ENCODE measurements at regions not wholly inside any gene's neighbourhood (a gene's known extent, or its start where the extent isn't known, plus 50 kb on each side); places are given as distances from the start of the nearest gene placed in this dataset.

GRCh38 chr2:13040043-13040442, 323.3 kb downstream of the TRIB2 start:
- Histone ChIP-seq H3K9me3 (ENCODE audit: control insufficient read depth, insufficient read depth, low read depth, low read length) (no peaks in the 10 kb centered on the region), H3K36me3 (ENCODE audit: control insufficient read depth, insufficient read depth, low read length) (no peaks in the 10 kb centered on the region)
- no peak for DNase-seq (ENCODE audit: low read depth in 2 of 2)

DNA sequence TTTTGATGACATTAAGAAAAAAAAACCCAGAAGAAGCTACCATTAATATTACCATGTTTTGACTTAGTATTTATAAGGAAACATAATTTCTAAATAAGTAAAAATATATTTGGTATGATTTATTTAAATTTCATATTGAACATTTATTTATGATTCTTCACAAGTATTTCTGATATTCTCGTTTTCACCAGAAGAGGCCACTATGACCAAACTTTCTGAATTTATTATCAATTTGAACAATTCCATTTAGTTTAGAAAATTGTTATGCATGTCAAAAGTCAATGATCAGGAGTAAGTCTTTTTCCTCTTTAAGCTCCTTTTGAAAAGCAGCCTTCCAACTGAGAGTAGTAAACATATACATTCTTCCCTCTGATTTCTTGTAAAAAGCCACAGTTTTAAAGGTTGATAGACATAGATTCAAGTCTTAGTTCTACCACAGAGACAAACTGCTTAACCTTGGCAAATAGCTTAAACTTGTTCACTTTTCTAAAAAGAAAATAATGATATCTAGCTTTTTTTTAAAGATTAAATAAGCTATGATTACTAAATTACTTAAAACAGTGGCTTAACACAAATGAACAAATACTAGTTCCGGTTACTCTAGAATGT, 329.9 kb downstream of the TRIB2 start:
- H2AFZ ChIP-seq (ENCODE audit: low read length) = no peak overlapping the region
- no peaks in the 10 kb centered on the region for H4K20me1 ChIP-seq (ENCODE audit: control insufficient read depth, extremely low read depth, insufficient read depth, low read length)
- no peak overlapping the region for H3K4me3 ChIP-seq (replicated peaks in 1 of 4; ENCODE audit: control extremely low read depth in 1 of 4, insufficient read depth in 1 of 4, low read depth in 3 of 4, low read length in 4 of 4)
- TF ChIP-seq EZH2 (IDR thresholded peaks at IDR 0.05; ENCODE audit: low read length, missing control alignments) = no peak
- TF ChIP-seq CTCF (conservative IDR thresholded peaks at IDR 0.05 in 1 of 2, IDR thresholded peaks at IDR 0.05 in 1 of 2; ENCODE audit: low read depth in 1 of 2, low read length in 2 of 2) = peak in 1 of 2 donors; percentile 33
- no peak overlapping the region for H3K27ac ChIP-seq (ENCODE audit: insufficient read depth, low read length)
- H3K79me2 ChIP-seq (ENCODE audit: control insufficient read depth, insufficient read depth, low read length) = no peaks in the 10 kb centered on the region
- no peaks in the 10 kb centered on the region for H3K36me3 ChIP-seq (ENCODE audit: control insufficient read depth, insufficient read depth, low read length)
- no peaks in the 10 kb centered on the region for H3K4me1 ChIP-seq (ENCODE audit: control insufficient read depth, extremely low read depth, insufficient read depth, low read length)
- no peak overlapping the region for H3K4me2 ChIP-seq (ENCODE audit: extremely low read depth, insufficient read depth, low read length)
- peak; percentile 3 to 56 for DNase-seq (ENCODE audit: low read depth in 2 of 2)
- no peaks in the 10 kb centered on the region for H3K27me3 ChIP-seq (ENCODE audit: control insufficient read depth, insufficient read depth, low read length)
- no peaks in the 10 kb centered on the region for H3K9me3 ChIP-seq (ENCODE audit: control insufficient read depth, insufficient read depth, low read depth, low read length)
- H3K9ac ChIP-seq (ENCODE audit: insufficient read depth, low read length) = no peak overlapping the region

More at GRCh38 chr2:13040043-13040442, 323.3 kb downstream of the TRIB2 start:
- Histone ChIP-seq H3K79me2 (ENCODE audit: control insufficient read depth, insufficient read depth, low read length) (no peaks in the 10 kb centered on the region), H3K4me2 (ENCODE audit: extremely low read depth, insufficient read depth, low read length) (no peak overlapping the region), H3K27ac (ENCODE audit: insufficient read depth, low read length) (no peak overlapping the region), H3K4me1 (ENCODE audit: control insufficient read depth, extremely low read depth, insufficient read depth, low read length) (no peaks in the 10 kb centered on the region), H4K20me1 (ENCODE audit: control insufficient read depth, extremely low read depth, insufficient read depth, low read length) (no peaks in the 10 kb centered on the region), H3K27me3 (ENCODE audit: control insufficient read depth, insufficient read depth, low read length) (no peaks in the 10 kb centered on the region), H3K9ac (ENCODE audit: insufficient read depth, low read length) (no peak overlapping the region), H3K4me3 (replicated peaks in 1 of 4; ENCODE audit: control extremely low read depth in 1 of 4, insufficient read depth in 1 of 4, low read depth in 3 of 4, low read length in 4 of 4) (no peak overlapping the region), H2AFZ (ENCODE audit: low read length) (no peak overlapping the region)
- TF ChIP-seq CTCF (conservative IDR thresholded peaks at IDR 0.05 in 1 of 2, IDR thresholded peaks at IDR 0.05 in 1 of 2; ENCODE audit: low read depth in 1 of 2, low read length in 2 of 2) = no peak
- TF ChIP-seq EZH2 (IDR thresholded peaks at IDR 0.05; ENCODE audit: low read length, missing control alignments) = no peak

DNA sequence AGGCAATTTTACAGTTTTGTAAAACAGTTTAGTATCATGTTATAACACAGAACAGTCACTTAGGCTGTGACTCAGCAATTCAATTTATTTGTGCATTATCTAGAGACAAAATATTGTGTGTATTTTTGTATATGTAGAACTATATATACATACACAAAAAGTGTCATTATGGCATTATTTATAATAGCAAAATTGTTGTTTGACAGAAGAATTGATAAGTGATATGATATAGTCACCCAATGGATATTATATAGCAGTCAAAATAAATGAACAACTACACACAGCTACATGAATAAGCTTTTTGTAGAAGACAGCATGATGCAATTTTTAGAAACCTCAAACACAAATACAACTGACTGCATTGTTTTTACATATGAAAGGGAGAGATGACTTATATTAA, 334.0 kb downstream of the TRIB2 start:
- peak; percentile 1 to 80 for DNase-seq (ENCODE audit: low read depth in 2 of 2)
- H3K36me3 ChIP-seq (ENCODE audit: control insufficient read depth, insufficient read depth, low read length) = no peaks in the 10 kb centered on the region
- H3K9me3 ChIP-seq (ENCODE audit: control insufficient read depth, insufficient read depth, low read depth, low read length) = no peaks in the 10 kb centered on the region
- no peak for TF ChIP-seq CTCF (conservative IDR thresholded peaks at IDR 0.05 in 1 of 2, IDR thresholded peaks at IDR 0.05 in 1 of 2; ENCODE audit: low read depth in 1 of 2, low read length in 2 of 2)
- no peak for TF ChIP-seq EZH2 (IDR thresholded peaks at IDR 0.05; ENCODE audit: low read length, missing control alignments)
- no peaks in the 10 kb centered on the region for H3K79me2 ChIP-seq (ENCODE audit: control insufficient read depth, insufficient read depth, low read length)
- no peaks in the 10 kb centered on the region for H3K27me3 ChIP-seq (ENCODE audit: control insufficient read depth, insufficient read depth, low read length)
- no peak overlapping the region for H3K27ac ChIP-seq (ENCODE audit: insufficient read depth, low read length)
- no peaks in the 10 kb centered on the region for H3K4me1 ChIP-seq (ENCODE audit: control insufficient read depth, extremely low read depth, insufficient read depth, low read length)
- no peak overlapping the region for H3K4me2 ChIP-seq (ENCODE audit: extremely low read depth, insufficient read depth, low read length)
- no peak overlapping the region for H2AFZ ChIP-seq (ENCODE audit: low read length)
- no peaks in the 10 kb centered on the region for H4K20me1 ChIP-seq (ENCODE audit: control insufficient read depth, extremely low read depth, insufficient read depth, low read length)
- no peak overlapping the region for H3K4me3 ChIP-seq (replicated peaks in 1 of 4; ENCODE audit: control extremely low read depth in 1 of 4, insufficient read depth in 1 of 4, low read depth in 3 of 4, low read length in 4 of 4)
- no peak overlapping the region for H3K9ac ChIP-seq (ENCODE audit: insufficient read depth, low read length)
